Mammary epithelial cell (primary cell): ENCODE measurements at regions not wholly inside any gene's neighbourhood (a gene's known extent, or its start where the extent isn't known, plus 50 kb on each side); places are given as distances from the start of the nearest gene placed in this dataset.
"Not testable (repeated sequence)": the region's sequence is repeated elsewhere in the genome, so short reads cannot be mapped to it uniquely, and the experiment has no call there.

Experiments
- CTCF ChIP-seq, 2 donors: IDR thresholded peaks in 1 of 2; conservative IDR thresholded peaks in 1 of 2; 2 replicates each; pipeline ENCODE4 v1.5.1; 2011 to 2012; ENCODE audit warnings: inconsistent platforms in 2 of 2, low read length in 2 of 2, mild to moderate bottlenecking in 2 of 2, control low read depth in 1 of 2, low read depth in 1 of 2; ENCODE audit not compliant: insufficient read depth in 1 of 2; ENCODE audit errors: extremely low read depth in 1 of 2
- EZH2 ChIP-seq: IDR thresholded peaks from 2 replicates; pipeline ENCODE4 v1.6.1; 2012; ENCODE audit warnings: low read length, inconsistent platforms, borderline replicate concordance

- peak in 1 of 2 donors; percentile 13 for TF ChIP-seq CTCF (conservative IDR thresholded peaks at IDR 0.05 in 1 of 2, IDR thresholded peaks at IDR 0.05 in 1 of 2; ENCODE audit: extremely low read depth in 1 of 2, insufficient read depth in 1 of 2, low read depth in 1 of 2, low read length in 2 of 2)
- TF ChIP-seq EZH2, result not testable (repeated sequence)
Observed at GRCh38 chr20:29764922-29765610, 1492.4 kb upstream of the DEFB115 start.
